OCI-LY3 (cell line): ENCODE measurements at regions not wholly inside any gene's neighbourhood (a gene's known extent, or its start where the extent isn't known, plus 50 kb on each side); places are given as distances from the start of the nearest gene placed in this dataset.

Experiments
- CTCF ChIP-seq: fragments of 200-600, 300-600 bp; sonication (generic); IDR thresholded peaks from 2 replicates; pipeline ENCODE4 v1.5.1; 2014; ENCODE audit warnings: antibody characterized with exemption, low read length, low read depth
- EZH2phosphoT487 ChIP-seq: fragments of 200-600 bp; shearing (Covaris generic); IDR thresholded peaks from 2 replicates; pipeline ENCODE4 v1.6.1; 2018; ENCODE audit warnings: antibody characterized with exemption, mixed run types, low read depth

- no peak for TF ChIP-seq CTCF
- TF ChIP-seq EZH2phosphoT487 = no peak
Measured at GRCh38 chr2:160649698-160650097, 156.1 kb upstream of the RBMS1 start.
